ENCODE measurements at regions not wholly inside any gene's neighbourhood (a gene's known extent, or its start where the extent isn't known, plus 50 kb on each side); places are given as distances from the start of the nearest gene placed in this dataset.

DNA sequence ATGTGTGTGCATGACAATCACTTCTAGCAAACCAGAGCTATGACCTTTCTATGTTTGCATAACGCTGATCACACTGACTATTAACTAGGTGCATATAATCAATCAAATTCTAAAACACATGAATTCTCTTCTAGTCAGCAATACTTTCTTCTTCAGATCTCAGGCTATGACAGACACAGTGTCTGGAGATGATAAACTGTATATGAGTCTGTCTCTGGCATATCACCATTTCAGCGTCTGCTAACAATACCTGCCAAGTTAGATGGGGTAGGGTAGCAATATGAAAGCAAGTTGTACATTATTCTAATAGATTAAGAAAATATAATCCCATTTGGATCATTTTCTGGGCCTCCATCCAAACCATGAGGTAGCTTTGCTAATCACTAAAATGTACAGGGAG, 354.2 kb upstream of the EPHA4 start:
- no peak for ATAC-seq
- Histone ChIP-seq H3K9me3 (ENCODE audit: low read length) (no peaks in the 10 kb centered on the region), H3K4me3 (replicated peaks in 1 of 3; ENCODE audit: insufficient read depth in 1 of 3, low read depth in 2 of 3, low read length in 3 of 3) (no peak overlapping the region), H2AFZ (ENCODE audit: low read length) (no peak overlapping the region), H3K36me3 (replicated peaks in 1 of 2; ENCODE audit: control insufficient read depth in 1 of 2, insufficient read depth in 2 of 2, low read length in 2 of 2) (no peaks in the 10 kb centered on the region), H3K27me3 (ENCODE audit: control insufficient read depth in 1 of 2, insufficient read depth in 2 of 2, low read length in 2 of 2) (no peaks in the 10 kb centered on the region), H3K9ac (ENCODE audit: insufficient read depth, low read depth, low read length) (no peak overlapping the region), H3K4me2 (ENCODE audit: low read depth, low read length) (no peak overlapping the region), H4K20me1 (ENCODE audit: insufficient read depth, low read length) (no peaks in the 10 kb centered on the region), H3K4me1 (ENCODE audit: insufficient read depth, low read length) (no peaks in the 10 kb centered on the region), H3K79me2 (ENCODE audit: insufficient read depth, low read length) (no peaks in the 10 kb centered on the region), H3K27ac (ENCODE audit: extremely low read length, insufficient read depth, low read length) (no peak overlapping the region)
- POLR2A ChIA-PET, result no interaction called here
- no TSS peak for BruUV-seq (replicated peaks)
- in situ Hi-C loops (cut with HindIII; ENCODE audit: extremely low pct_ligation_motif_present, low pct_unique_long_range_greater_than_20kb), result no loop called here
- no peak for DNase-seq (ENCODE audit: low spot score)
- FAIRE-seq, result no peak
- CTCF ChIA-PET (ENCODE audit: low intra/inter-chr PET ratio, low total read pairs), result no interaction called here
- intact Hi-C loops (cut with micrococcal nuclease; ENCODE audit: unreplicated experiment), result no loop called here
- 0% methylated on average over 2 of the region's 2 CpGs for WGBS (ENCODE audit: low lambda C conversion rate)
- TF ChIP-seq, protein P1, sequence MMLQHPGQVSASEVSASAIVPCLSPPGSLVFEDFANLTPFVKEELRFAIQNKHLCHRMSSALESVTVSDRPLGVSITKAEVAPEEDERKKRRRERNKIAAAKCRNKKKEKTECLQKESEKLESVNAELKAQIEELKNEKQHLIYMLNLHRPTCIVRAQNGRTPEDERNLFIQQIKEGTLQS (CRISPR knock-in tag; IDR thresholded peaks at IDR 0.05), result no peak
- TF ChIP-seq, protein P2, sequence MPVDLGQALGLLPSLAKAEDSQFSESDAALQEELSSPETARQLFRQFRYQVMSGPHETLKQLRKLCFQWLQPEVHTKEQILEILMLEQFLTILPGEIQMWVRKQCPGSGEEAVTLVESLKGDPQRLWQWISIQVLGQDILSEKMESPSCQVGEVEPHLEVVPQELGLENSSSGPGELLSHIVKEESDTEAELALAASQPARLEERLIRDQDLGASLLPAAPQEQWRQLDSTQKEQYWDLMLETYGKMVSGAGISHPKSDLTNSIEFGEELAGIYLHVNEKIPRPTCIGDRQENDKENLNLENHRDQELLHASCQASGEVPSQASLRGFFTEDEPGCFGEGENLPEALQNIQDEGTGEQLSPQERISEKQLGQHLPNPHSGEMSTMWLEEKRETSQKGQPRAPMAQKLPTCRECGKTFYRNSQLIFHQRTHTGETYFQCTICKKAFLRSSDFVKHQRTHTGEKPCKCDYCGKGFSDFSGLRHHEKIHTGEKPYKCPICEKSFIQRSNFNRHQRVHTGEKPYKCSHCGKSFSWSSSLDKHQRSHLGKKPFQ (CRISPR knock-in tag; IDR thresholded peaks at IDR 0.05; ENCODE audit: insufficient replicate concordance), result no peak
- TF ChIP-seq CAMTA2 (CRISPR knock-in tag; IDR thresholded peaks at IDR 0.05; ENCODE audit: borderline replicate concordance) (no peak), ZNF17 (CRISPR knock-in tag; IDR thresholded peaks at IDR 0.05) (no peak), TBP (CRISPR knock-in tag; IDR thresholded peaks at IDR 0.05) (no peak), MTF2 (CRISPR knock-in tag; IDR thresholded peaks at IDR 0.05; ENCODE audit: borderline replicate concordance) (no peak), ZNF430 (CRISPR knock-in tag; IDR thresholded peaks at IDR 0.05) (no peak), ZKSCAN1 (IDR thresholded peaks at IDR 0.05; ENCODE audit: low read length) (no peak), ZNF709 (CRISPR knock-in tag; IDR thresholded peaks at IDR 0.05) (no peak), SIN3B (IDR thresholded peaks at IDR 0.05; ENCODE audit: low read length) (no peak), TBL1XR1 (IDR thresholded peaks at IDR 0.05; ENCODE audit: borderline replicate concordance, low read length, partially characterized antibody) (no peak), FOXO1 (CRISPR knock-in tag; IDR thresholded peaks at IDR 0.05) (no peak), TRIM24 (CRISPR knock-in tag; IDR thresholded peaks at IDR 0.05) (no peak), ZNF567 (CRISPR knock-in tag; IDR thresholded peaks at IDR 0.05; ENCODE audit: borderline replicate concordance) (no peak), NCOA2 (CRISPR knock-in tag; IDR thresholded peaks at IDR 0.05) (no peak)
- TF ChIP-seq, protein P3, sequence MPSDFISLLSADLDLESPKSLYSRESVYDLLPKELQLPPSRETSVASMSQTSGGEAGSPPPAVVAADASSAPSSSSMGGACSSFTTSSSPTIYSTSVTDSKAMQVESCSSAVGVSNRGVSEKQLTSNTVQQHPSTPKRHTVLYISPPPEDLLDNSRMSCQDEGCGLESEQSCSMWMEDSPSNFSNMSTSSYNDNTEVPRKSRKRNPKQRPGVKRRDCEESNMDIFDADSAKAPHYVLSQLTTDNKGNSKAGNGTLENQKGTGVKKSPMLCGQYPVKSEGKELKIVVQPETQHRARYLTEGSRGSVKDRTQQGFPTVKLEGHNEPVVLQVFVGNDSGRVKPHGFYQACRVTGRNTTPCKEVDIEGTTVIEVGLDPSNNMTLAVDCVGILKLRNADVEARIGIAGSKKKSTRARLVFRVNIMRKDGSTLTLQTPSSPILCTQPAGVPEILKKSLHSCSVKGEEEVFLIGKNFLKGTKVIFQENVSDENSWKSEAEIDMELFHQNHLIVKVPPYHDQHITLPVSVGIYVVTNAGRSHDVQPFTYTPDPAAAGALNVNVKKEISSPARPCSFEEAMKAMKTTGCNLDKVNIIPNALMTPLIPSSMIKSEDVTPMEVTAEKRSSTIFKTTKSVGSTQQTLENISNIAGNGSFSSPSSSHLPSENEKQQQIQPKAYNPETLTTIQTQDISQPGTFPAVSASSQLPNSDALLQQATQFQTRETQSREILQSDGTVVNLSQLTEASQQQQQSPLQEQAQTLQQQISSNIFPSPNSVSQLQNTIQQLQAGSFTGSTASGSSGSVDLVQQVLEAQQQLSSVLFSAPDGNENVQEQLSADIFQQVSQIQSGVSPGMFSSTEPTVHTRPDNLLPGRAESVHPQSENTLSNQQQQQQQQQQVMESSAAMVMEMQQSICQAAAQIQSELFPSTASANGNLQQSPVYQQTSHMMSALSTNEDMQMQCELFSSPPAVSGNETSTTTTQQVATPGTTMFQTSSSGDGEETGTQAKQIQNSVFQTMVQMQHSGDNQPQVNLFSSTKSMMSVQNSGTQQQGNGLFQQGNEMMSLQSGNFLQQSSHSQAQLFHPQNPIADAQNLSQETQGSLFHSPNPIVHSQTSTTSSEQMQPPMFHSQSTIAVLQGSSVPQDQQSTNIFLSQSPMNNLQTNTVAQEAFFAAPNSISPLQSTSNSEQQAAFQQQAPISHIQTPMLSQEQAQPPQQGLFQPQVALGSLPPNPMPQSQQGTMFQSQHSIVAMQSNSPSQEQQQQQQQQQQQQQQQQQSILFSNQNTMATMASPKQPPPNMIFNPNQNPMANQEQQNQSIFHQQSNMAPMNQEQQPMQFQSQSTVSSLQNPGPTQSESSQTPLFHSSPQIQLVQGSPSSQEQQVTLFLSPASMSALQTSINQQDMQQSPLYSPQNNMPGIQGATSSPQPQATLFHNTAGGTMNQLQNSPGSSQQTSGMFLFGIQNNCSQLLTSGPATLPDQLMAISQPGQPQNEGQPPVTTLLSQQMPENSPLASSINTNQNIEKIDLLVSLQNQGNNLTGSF (CRISPR knock-in tag; IDR thresholded peaks at IDR 0.05), result no peak
- TF ChIP-seq, protein P4, sequence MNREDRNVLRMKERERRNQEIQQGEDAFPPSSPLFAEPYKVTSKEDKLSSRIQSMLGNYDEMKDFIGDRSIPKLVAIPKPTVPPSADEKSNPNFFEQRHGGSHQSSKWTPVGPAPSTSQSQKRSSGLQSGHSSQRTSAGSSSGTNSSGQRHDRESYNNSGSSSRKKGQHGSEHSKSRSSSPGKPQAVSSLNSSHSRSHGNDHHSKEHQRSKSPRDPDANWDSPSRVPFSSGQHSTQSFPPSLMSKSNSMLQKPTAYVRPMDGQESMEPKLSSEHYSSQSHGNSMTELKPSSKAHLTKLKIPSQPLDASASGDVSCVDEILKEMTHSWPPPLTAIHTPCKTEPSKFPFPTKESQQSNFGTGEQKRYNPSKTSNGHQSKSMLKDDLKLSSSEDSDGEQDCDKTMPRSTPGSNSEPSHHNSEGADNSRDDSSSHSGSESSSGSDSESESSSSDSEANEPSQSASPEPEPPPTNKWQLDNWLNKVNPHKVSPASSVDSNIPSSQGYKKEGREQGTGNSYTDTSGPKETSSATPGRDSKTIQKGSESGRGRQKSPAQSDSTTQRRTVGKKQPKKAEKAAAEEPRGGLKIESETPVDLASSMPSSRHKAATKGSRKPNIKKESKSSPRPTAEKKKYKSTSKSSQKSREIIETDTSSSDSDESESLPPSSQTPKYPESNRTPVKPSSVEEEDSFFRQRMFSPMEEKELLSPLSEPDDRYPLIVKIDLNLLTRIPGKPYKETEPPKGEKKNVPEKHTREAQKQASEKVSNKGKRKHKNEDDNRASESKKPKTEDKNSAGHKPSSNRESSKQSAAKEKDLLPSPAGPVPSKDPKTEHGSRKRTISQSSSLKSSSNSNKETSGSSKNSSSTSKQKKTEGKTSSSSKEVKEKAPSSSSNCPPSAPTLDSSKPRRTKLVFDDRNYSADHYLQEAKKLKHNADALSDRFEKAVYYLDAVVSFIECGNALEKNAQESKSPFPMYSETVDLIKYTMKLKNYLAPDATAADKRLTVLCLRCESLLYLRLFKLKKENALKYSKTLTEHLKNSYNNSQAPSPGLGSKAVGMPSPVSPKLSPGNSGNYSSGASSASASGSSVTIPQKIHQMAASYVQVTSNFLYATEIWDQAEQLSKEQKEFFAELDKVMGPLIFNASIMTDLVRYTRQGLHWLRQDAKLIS (CRISPR knock-in tag; IDR thresholded peaks at IDR 0.05), result no peak

All from HepG2 (cell line).